A673 (cell line): ENCODE measurements at regions not wholly inside any gene's neighbourhood (a gene's known extent, or its start where the extent isn't known, plus 50 kb on each side); places are given as distances from the start of the nearest gene placed in this dataset.

ENCODE experiments used
- BruUV-seq: library from RNA; stranded (reverse); fragments of 400-500 nt; replicated peaks from 2 replicates; lab custom pipeline; 2021; lab: Mats Ljungman, UMichigan
- CTCF ChIA-PET: fragments of 300-600 bp; sonication (Branson Sonifier 250); formaldehyde crosslinking; loops from one replicate; lab custom pipeline; 2022; ENCODE audit warnings: antibody characterized with exemption; lab: Charles Lee
- POLR2A ChIA-PET: fragments of 300-600 bp; sonication (Branson Sonifier 250); formaldehyde crosslinking; loops from one replicate; lab custom pipeline; 2022; ENCODE audit warnings: antibody characterized with exemption; ENCODE audit not compliant: low non-redundant PET; lab: Charles Lee
- DNase-seq: peaks from one replicate; pipeline ENCODE4 v3.0.0-alpha.2; 2015; ENCODE audit warnings: low spot score
- H3K27ac ChIP-seq: fragments of 200-600 bp; sonication (generic); 2 replicates; pipeline ENCODE4 v1.5.1; 2016; ENCODE audit warnings: mixed run types, low read depth, mild to moderate bottlenecking, mixed read lengths, antibody characterized with exemption, low read length; ENCODE audit not compliant: poor library complexity, severe bottlenecking
- H3K27me3 ChIP-seq: fragments of 200-600 bp; sonication (generic); replicated peaks from 2 replicates; pipeline ENCODE4 v1.6.1; 2017; ENCODE audit warnings: mixed run types, low read depth, mild to moderate bottlenecking, mixed read lengths, antibody characterized with exemption, low read length; ENCODE audit not compliant: insufficient read depth, poor library complexity
- H3K36me3 ChIP-seq: fragments of 200-600 bp; sonication (generic); 2 replicates; pipeline ENCODE4 v1.6.1; 2016; ENCODE audit warnings: mixed run types, mild to moderate bottlenecking, mixed read lengths, antibody characterized with exemption, low read length; ENCODE audit not compliant: insufficient read depth, poor library complexity, severe bottlenecking
- H3K4me1 ChIP-seq: fragments of 200-600 bp; sonication (generic); 2 replicates; pipeline ENCODE4 v1.6.1; 2017; ENCODE audit warnings: mixed run types, mild to moderate bottlenecking, mixed read lengths, antibody characterized with exemption, low read length; ENCODE audit not compliant: insufficient read depth, poor library complexity, severe bottlenecking
- H3K4me3 ChIP-seq: fragments of 200-600 bp; sonication (generic); 2 replicates; pipeline ENCODE4 v1.5.1; 2016; ENCODE audit warnings: low read depth, mixed run types, mild to moderate bottlenecking, mixed read lengths, low read length; ENCODE audit not compliant: poor library complexity, severe bottlenecking
- H3K9me3 ChIP-seq: fragments of 200-600 bp; sonication (generic); 2 replicates; pipeline ENCODE4 v1.6.1; 2016; ENCODE audit warnings: mixed run types, low read depth, mild to moderate bottlenecking, mixed read lengths, antibody characterized with exemption, low read length; ENCODE audit not compliant: poor library complexity, severe bottlenecking
- CTCF ChIP-seq: fragments of 300-800, 200-600 bp; sonication (generic); conservative IDR thresholded peaks from 2 replicates; pipeline ENCODE4 v1.5.1; 2017; ENCODE audit warnings: low read depth, mild to moderate bottlenecking, antibody characterized with exemption, low read length, moderate library complexity, mixed read lengths
- EZH2 ChIP-seq: fragments of 200-600 bp; sonication (generic); IDR thresholded peaks from 2 replicates; pipeline ENCODE4 v1.6.1; 2017; ENCODE audit warnings: borderline replicate concordance, low read depth, mild to moderate bottlenecking, mixed read lengths, antibody characterized with exemption, low read length; ENCODE audit not compliant: poor library complexity, severe bottlenecking
- intact Hi-C: fragments of 100-400 bp; cut with micrococcal nuclease; formaldehyde crosslinking; loops from one replicate; pipeline ENCODE4 v1.10.0; 2022; ENCODE audit not compliant: unreplicated experiment

GRCh38 chr10:83089335-83089734 lies 1050.0 kb upstream of the GHITM start:
- Histone ChIP-seq H3K4me3 (no peak overlapping the region), H3K27me3 (no peaks in the 10 kb centered on the region), H3K4me1 (no peaks in the 10 kb centered on the region), H3K27ac (no peak overlapping the region), H3K9me3 (no peaks in the 10 kb centered on the region), H3K36me3 (no peaks in the 10 kb centered on the region)
- POLR2A ChIA-PET, result no interaction called here
- CTCF ChIA-PET, result no interaction called here
- no peak for DNase-seq
- TF ChIP-seq EZH2 (no peak), CTCF (no peak)
- BruUV-seq, result no TSS peak
- intact Hi-C loops, result no loop called here

GRCh38 chr10:83104616-83105015 lies 1034.7 kb upstream of the GHITM start:
- intact Hi-C loops, result no loop called here
- DNase-seq, result no peak
- no peaks in the 10 kb centered on the region for H3K27me3 ChIP-seq
- H3K27ac ChIP-seq, result no peak overlapping the region
- no peaks in the 10 kb centered on the region for H3K4me1 ChIP-seq
- POLR2A ChIA-PET, result no interaction called here
- peaks cover 7% of the 10 kb centered on the region for H3K9me3 ChIP-seq
- no TSS peak for BruUV-seq
- H3K4me3 ChIP-seq, result no peak overlapping the region
- H3K36me3 ChIP-seq, result no peaks in the 10 kb centered on the region
- CTCF ChIA-PET, result no interaction called here
- TF ChIP-seq EZH2 (no peak), CTCF (no peak)

- H3K4me1 ChIP-seq, result no peaks in the 10 kb centered on the region
- intact Hi-C loops, result no loop called here
- no peak for DNase-seq
- H3K9me3 ChIP-seq, result peaks cover 16% of the 10 kb centered on the region
- ChIA-PET CTCF (no interaction called here), POLR2A (no interaction called here)
- no TSS peak for BruUV-seq
- H3K4me3 ChIP-seq, result no peak overlapping the region
- no peak overlapping the region for H3K27ac ChIP-seq
- H3K27me3 ChIP-seq, result no peaks in the 10 kb centered on the region
- no peaks in the 10 kb centered on the region for H3K36me3 ChIP-seq
- TF ChIP-seq EZH2 (no peak), CTCF (no peak)
Observed at GRCh38 chr10:83108565-83109333, 1030.6 kb upstream of the GHITM start.
